ENCODE measurements at regions not wholly inside any gene's neighbourhood (a gene's known extent, or its start where the extent isn't known, plus 50 kb on each side); places are given as distances from the start of the nearest gene placed in this dataset.
"Not testable (repeated sequence)": the region's sequence is repeated elsewhere in the genome, so short reads cannot be mapped to it uniquely, and the experiment has no call there.

- WGBS, 5 donors = 58 to 77% (median 61%) methylated on average over 3 of the region's 3 CpGs
- Histone ChIP-seq H3K36me3 (no peaks in the 10 kb centered on the region), H3K4me3 (no peak overlapping the region), H3K9me3 (peaks cover 0 to 6% (median 0%) of the 10 kb centered on the region in 4 donors), H3K27me3 (no peaks in the 10 kb centered on the region), H3K27ac (no peak overlapping the region), H3K4me1 (no peaks in the 10 kb centered on the region)
- no peak for TF ChIP-seq EP300 (IDR thresholded peaks at IDR 0.05)
- TF ChIP-seq POLR2A (IDR thresholded peaks at IDR 0.05) = no peak
- no peak for TF ChIP-seq CTCF (IDR thresholded peaks at IDR 0.05)
- no peak for TF ChIP-seq POLR2AphosphoS5 (IDR thresholded peaks at IDR 0.05)
- intact Hi-C loops (cut with DNase I; ENCODE audit: low total_unique reads) = no loop called here
- no peak for DNase-seq
Measured at GRCh38 chr4:171516694-171517093, 296.5 kb upstream of the GALNTL6 start.

GRCh38 chr4:171484681-171485080 is 328.5 kb upstream of the GALNTL6 start:
- H3K4me3 ChIP-seq = no peak overlapping the region
- no peaks in the 10 kb centered on the region for H3K36me3 ChIP-seq
- no peak overlapping the region for H3K27ac ChIP-seq
- H3K4me1 ChIP-seq = no peaks in the 10 kb centered on the region
- intact Hi-C loops (cut with DNase I; ENCODE audit: low total_unique reads) = no loop called here
- no peak for DNase-seq
- peaks cover 0 to 6% (median 0%) of the 10 kb centered on the region in 4 donors for H3K9me3 ChIP-seq
- H3K27me3 ChIP-seq = no peaks in the 10 kb centered on the region
- TF ChIP-seq POLR2AphosphoS5 (IDR thresholded peaks at IDR 0.05) (no peak), POLR2A (IDR thresholded peaks at IDR 0.05) (no peak)

- no peak for DNase-seq
- Histone ChIP-seq H3K36me3 (no peaks in the 10 kb centered on the region), H3K4me3 (no peak overlapping the region), H3K4me1 (no peaks in the 10 kb centered on the region), H3K27me3 (no peaks in the 10 kb centered on the region), H3K27ac (no peak overlapping the region), H3K9me3 (no peaks in the 10 kb centered on the region)
- TF ChIP-seq EP300 (IDR thresholded peaks at IDR 0.05) (no peak), CTCF (IDR thresholded peaks at IDR 0.05) (no peak)
- intact Hi-C loops (cut with DNase I; ENCODE audit: low total_unique reads) = no loop called here
- WGBS, 5 donors = 32 to 59% (median 40%) methylated on average over 1 of the region's 1 CpG
Measured at GRCh38 chr4:171478181-171478580, 335.0 kb upstream of the GALNTL6 start.

GRCh38 chr4:171475111-171475510 is 338.1 kb upstream of the GALNTL6 start:
- intact Hi-C loops (cut with DNase I; ENCODE audit: low total_unique reads); DNase-seq; H3K27ac ChIP-seq; H3K36me3 ChIP-seq; H3K4me3 ChIP-seq; H3K9me3 ChIP-seq; H3K27me3 ChIP-seq; H3K4me1 ChIP-seq: not testable (repeated sequence)
- 67 to 74% (median 71%) methylated on average over 3 of the region's 3 CpGs for WGBS, 5 donors

- WGBS, 5 donors = 28 to 50% (median 43%) methylated on average over 2 of the region's 2 CpGs
Measured at GRCh38 chr4:171473155-171473554, 340.0 kb upstream of the GALNTL6 start.

More at GRCh38 chr4:171473155-171473554, 340.0 kb upstream of the GALNTL6 start:
- intact Hi-C loops (cut with DNase I; ENCODE audit: low total_unique reads) = no loop called here
- no peaks in the 10 kb centered on the region for H3K4me1 ChIP-seq
- TF ChIP-seq EP300 (IDR thresholded peaks at IDR 0.05) = no peak
- no peak for TF ChIP-seq POLR2A (IDR thresholded peaks at IDR 0.05)
- TF ChIP-seq POLR2AphosphoS5 (IDR thresholded peaks at IDR 0.05) = no peak
- TF ChIP-seq CTCF (IDR thresholded peaks at IDR 0.05) = no peak
- no peaks in the 10 kb centered on the region for H3K27me3 ChIP-seq
- H3K4me3 ChIP-seq = no peak overlapping the region
- no peaks in the 10 kb centered on the region for H3K36me3 ChIP-seq
- no peaks in the 10 kb centered on the region for H3K9me3 ChIP-seq
- no peak overlapping the region for H3K27ac ChIP-seq
- no peak for DNase-seq
